Upper lobe of left lung (tissue), 6 donors: ENCODE measurements at regions not wholly inside any gene's neighbourhood (a gene's known extent, or its start where the extent isn't known, plus 50 kb on each side); places are given as distances from the start of the nearest gene placed in this dataset.

Experiments used
- ATAC-seq, 2 donors: fragments of 200-7000 bp; cut with Tn5 transposase; one replicate each; pipeline ENCODE4 v1.9.1; 2022; ENCODE audit warnings: mild to moderate bottlenecking in 2 of 2, moderate library complexity in 2 of 2; ENCODE audit not compliant: low FRiP score in 2 of 2
- DNase-seq, 2 donors: peaks; one replicate each; pipeline ENCODE4 v3.0.0-alpha.2; 2019 to 2020
- H3K27ac ChIP-seq, 4 donors: fragments of 200-600 bp; sonication (generic); one replicate each; pipeline ENCODE4 v1.5.1; 2016 to 2019
- H3K27me3 ChIP-seq, 4 donors: fragments of 200-600 bp; sonication (generic); one replicate each; pipeline ENCODE4 v1.5.1; 2017 to 2019
- H3K36me3 ChIP-seq, 4 donors: fragments of 200-600 bp; sonication (generic); one replicate each; pipeline ENCODE4 v1.5.1; 2016 to 2019
- H3K4me1 ChIP-seq, 4 donors: fragments of 200-600 bp; sonication (generic); one replicate each; pipeline ENCODE4 v1.5.1; 2018 to 2019
- H3K4me3 ChIP-seq, 4 donors: fragments of 200-600 bp; sonication (generic); one replicate each; pipeline ENCODE4 v1.5.1; 2017 to 2019; ENCODE audit warnings: mild to moderate bottlenecking in 2 of 4, moderate library complexity in 1 of 4
- H3K9me3 ChIP-seq, 4 donors: fragments of 200-600 bp; sonication (generic); one replicate each; pipeline ENCODE4 v1.5.1; 2018 to 2019
- EP300 ChIP-seq, 4 donors: sonication (generic); formaldehyde crosslinking; IDR thresholded peaks; one replicate each; pipeline ENCODE4 v1.5.1; 2017; ENCODE audit warnings: antibody characterized with exemption in 4 of 4, control low read depth in 2 of 4
- POLR2A ChIP-seq, 4 donors: fragments of 450-650 bp; IDR thresholded peaks; one replicate each; pipeline ENCODE4 v1.5.1; 2016 to 2017; ENCODE audit warnings: antibody characterized with exemption in 4 of 4, mild to moderate bottlenecking in 2 of 4
- POLR2AphosphoS5 ChIP-seq, 2 donors: sonication (generic); formaldehyde crosslinking; IDR thresholded peaks; one replicate each; pipeline ENCODE4 v1.5.1; 2017; ENCODE audit warnings: antibody characterized with exemption in 2 of 2
- WGBS, 2 donors: methylation state at CpG; one replicate each; pipeline ENCODE4 v1.1.5; 2017 to 2018; 5-methylcytosine and 5-hydroxymethylcytosine counted together
- TF ChIP-seq, protein P1 (sequence below), 6 experiments: fragments of 450-650 bp in 4 of 6; fragments of 200-600 bp in 2 of 6; sonication (generic) in 2 of 6; IDR thresholded peaks; one replicate each; pipeline ENCODE4 v1.5.1; 2016 to 2019; ENCODE audit warnings: antibody characterized with exemption in 6 of 6
- donor health status: DM: no; HTN: no; CAD: no; lungs with moderate emphysema.
- donor health status: DM: no; HTN: yes; CAD: no; lungs with severe emphysema.

DNA sequence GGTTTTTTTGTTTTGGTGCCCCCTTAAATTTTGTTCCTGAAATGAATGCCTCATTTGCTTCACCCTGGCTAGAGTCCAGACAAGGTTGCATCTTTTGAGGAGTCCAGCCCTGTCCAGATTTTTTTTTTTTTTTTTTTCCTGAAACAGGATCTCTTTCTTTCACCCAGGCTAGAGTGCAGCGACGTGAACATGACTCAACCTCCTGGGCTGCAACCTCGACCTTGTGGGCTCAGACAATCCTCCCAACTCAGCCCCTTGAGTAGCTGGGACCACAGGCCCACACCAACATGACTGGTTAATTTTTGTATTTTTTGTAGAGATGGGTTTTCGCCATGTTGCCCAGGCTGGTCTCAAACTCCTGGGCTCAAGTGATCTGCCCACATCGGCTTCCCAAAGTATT is 469.0 kb upstream of the BRINP1 start:
- ATAC-seq, result no peak
- Histone ChIP-seq H3K27ac (no peak overlapping the region), H3K27me3 (no peaks in the 10 kb centered on the region), H3K4me3 (no peak overlapping the region), H3K4me1 (no peaks in the 10 kb centered on the region), H3K36me3 (no peaks in the 10 kb centered on the region), H3K9me3 (no peaks in the 10 kb centered on the region)
- WGBS, 2 donors, result 90 to 91% methylated on average over 5 of the region's 5 CpGs
- no peak for DNase-seq
- TF ChIP-seq, protein P1, sequence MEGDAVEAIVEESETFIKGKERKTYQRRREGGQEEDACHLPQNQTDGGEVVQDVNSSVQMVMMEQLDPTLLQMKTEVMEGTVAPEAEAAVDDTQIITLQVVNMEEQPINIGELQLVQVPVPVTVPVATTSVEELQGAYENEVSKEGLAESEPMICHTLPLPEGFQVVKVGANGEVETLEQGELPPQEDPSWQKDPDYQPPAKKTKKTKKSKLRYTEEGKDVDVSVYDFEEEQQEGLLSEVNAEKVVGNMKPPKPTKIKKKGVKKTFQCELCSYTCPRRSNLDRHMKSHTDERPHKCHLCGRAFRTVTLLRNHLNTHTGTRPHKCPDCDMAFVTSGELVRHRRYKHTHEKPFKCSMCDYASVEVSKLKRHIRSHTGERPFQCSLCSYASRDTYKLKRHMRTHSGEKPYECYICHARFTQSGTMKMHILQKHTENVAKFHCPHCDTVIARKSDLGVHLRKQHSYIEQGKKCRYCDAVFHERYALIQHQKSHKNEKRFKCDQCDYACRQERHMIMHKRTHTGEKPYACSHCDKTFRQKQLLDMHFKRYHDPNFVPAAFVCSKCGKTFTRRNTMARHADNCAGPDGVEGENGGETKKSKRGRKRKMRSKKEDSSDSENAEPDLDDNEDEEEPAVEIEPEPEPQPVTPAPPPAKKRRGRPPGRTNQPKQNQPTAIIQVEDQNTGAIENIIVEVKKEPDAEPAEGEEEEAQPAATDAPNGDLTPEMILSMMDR (IDR thresholded peaks at IDR 0.05), result no peak
- TF ChIP-seq POLR2A (IDR thresholded peaks at IDR 0.05) (no peak), EP300 (IDR thresholded peaks at IDR 0.05) (no peak), POLR2AphosphoS5 (IDR thresholded peaks at IDR 0.05) (no peak)

DNA sequence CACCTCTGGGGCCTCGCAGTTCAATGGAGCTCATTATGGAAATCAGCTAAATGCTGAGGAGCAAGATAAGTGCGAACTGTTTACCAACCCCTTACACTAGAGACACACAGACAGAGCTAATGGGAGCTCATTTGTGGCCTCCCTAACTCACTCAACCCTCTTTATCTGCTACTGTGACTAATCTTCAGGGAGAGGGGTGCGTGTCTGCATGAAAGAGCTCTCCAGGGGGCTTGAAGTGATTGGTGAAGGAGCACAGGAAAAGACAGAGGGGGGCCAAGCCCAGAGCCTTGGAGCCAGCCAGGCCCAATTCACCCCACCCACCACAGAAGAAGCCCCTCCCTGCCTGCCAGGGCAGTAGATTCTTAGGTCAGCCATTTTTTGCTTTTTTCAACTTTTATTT is 466.8 kb upstream of the BRINP1 start:
- 42 to 53% methylated on average over 2 to 3 of the region's 3 CpGs for WGBS, 2 donors
- no peak for ATAC-seq
- no peaks in the 10 kb centered on the region for H3K9me3 ChIP-seq

DNA sequence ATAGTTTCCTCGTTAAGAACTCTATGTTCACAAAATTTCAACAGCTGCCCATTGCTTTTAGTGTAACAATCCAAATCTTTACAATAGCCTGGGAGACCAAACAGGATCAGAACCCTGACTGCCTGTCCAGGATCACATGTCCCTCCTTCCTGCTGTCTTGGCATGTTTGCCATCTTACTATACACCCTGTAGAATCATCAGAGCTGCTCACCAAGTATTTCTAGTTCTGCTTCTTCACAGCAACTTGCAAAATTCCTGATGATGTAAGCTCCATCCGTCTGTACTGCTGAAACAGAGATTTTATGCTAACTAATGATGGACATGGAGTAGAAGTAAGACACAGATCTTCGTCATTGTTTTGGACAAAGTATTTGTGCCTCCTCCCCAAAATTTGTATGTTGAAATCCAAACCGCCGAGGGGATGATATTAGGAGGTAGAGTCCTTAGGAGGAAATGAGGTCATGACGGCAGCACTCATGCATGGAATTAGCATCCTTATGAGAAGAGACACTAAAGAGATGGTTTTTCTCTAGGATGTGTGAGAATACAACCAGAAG is 464.9 kb upstream of the BRINP1 start:
- Histone ChIP-seq H3K27ac (no peak overlapping the region), H3K4me3 (no peak overlapping the region), H3K9me3 (no peaks in the 10 kb centered on the region), H3K36me3 (no peaks in the 10 kb centered on the region), H3K27me3 (no peaks in the 10 kb centered on the region), H3K4me1 (no peaks in the 10 kb centered on the region)
- TF ChIP-seq, protein P1 (IDR thresholded peaks at IDR 0.05), result no peak
- TF ChIP-seq EP300 (IDR thresholded peaks at IDR 0.05), result no peak
- no peak for TF ChIP-seq POLR2AphosphoS5 (IDR thresholded peaks at IDR 0.05)
- no peak for TF ChIP-seq POLR2A (IDR thresholded peaks at IDR 0.05)
- ATAC-seq, result no peak
- no peak for DNase-seq
- WGBS, 2 donors, result 83 to 86% methylated on average over 6 of the region's 6 CpGs

More for the DNA sequence above, 466.8 kb upstream of the BRINP1 start:
- no peaks in the 10 kb centered on the region for H3K4me1 ChIP-seq
- no peak overlapping the region for H3K4me3 ChIP-seq
- TF ChIP-seq, protein P1 (IDR thresholded peaks at IDR 0.05), result no peak
- TF ChIP-seq EP300 (IDR thresholded peaks at IDR 0.05), result no peak
- TF ChIP-seq POLR2A (IDR thresholded peaks at IDR 0.05), result no peak
- no peak for TF ChIP-seq POLR2AphosphoS5 (IDR thresholded peaks at IDR 0.05)
- no peak for DNase-seq
- H3K27me3 ChIP-seq, result no peaks in the 10 kb centered on the region
- H3K36me3 ChIP-seq, result no peaks in the 10 kb centered on the region
- H3K27ac ChIP-seq, result no peak overlapping the region

DNA sequence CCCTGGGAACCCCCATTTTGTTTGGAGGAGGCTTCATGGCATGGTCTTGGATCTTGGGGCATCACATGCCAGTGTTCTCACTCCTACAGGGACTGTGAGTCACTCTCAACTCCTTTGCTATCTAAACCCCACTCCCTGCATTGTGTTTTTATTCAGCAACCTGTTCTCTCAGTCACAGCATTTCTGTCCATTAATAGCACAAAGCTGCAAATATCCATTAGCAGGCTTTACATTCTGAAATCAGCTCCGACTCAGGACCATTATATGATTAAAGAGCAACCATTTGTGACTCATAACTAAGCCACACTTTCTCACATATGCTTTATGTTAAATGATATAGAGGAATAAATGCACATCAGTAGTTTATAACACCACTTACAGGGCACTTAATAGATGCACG is 462.1 kb upstream of the BRINP1 start:
- DNase-seq (no peak), ATAC-seq (no peak)
- Histone ChIP-seq H3K36me3 (no peaks in the 10 kb centered on the region), H3K4me1 (no peaks in the 10 kb centered on the region), H3K4me3 (no peak overlapping the region), H3K27ac (no peak overlapping the region), H3K27me3 (no peaks in the 10 kb centered on the region), H3K9me3 (no peaks in the 10 kb centered on the region)
- TF ChIP-seq EP300 (IDR thresholded peaks at IDR 0.05) (no peak), POLR2AphosphoS5 (IDR thresholded peaks at IDR 0.05) (no peak), POLR2A (IDR thresholded peaks at IDR 0.05) (no peak)
- TF ChIP-seq, protein P1 (IDR thresholded peaks at IDR 0.05), result no peak
- 90 to 94% methylated on average over 2 of the region's 2 CpGs for WGBS, 2 donors

DNA sequence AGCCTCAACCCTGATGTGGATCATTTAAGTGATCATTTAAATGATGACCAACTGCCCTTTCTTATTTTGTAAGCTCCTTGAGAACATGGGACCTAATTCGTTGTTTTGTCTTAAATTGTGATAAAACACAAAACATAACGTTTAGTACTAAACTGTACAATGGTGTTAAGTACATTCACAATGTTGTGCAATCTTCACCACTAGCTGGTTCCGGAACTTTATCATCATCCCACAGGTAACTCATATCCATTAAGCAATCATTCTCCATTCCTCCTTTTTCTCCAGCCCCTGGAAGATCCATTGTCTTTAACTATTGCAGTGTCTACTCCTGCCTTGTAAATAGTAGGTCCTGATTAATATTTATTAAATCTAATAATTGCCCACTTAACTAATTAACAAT is 460.5 kb upstream of the BRINP1 start:
- Histone ChIP-seq H3K9me3 (no peaks in the 10 kb centered on the region), H3K36me3 (no peaks in the 10 kb centered on the region), H3K27ac (no peak overlapping the region), H3K4me1 (no peaks in the 10 kb centered on the region), H3K27me3 (no peaks in the 10 kb centered on the region), H3K4me3 (no peak overlapping the region)
- DNase-seq (no peak), ATAC-seq (no peak)
- 83 to 86% methylated on average over 3 of the region's 3 CpGs for WGBS, 2 donors
- no peak for TF ChIP-seq EP300 (IDR thresholded peaks at IDR 0.05)
- TF ChIP-seq, protein P1 (IDR thresholded peaks at IDR 0.05), result no peak
